Nephron progenitor cell (in vitro differentiated cells): ENCODE measurements at regions not wholly inside any gene's neighbourhood (a gene's known extent, or its start where the extent isn't known, plus 50 kb on each side); places are given as distances from the start of the nearest gene placed in this dataset.

Experiments used
- DNase-seq: peaks from one replicate; pipeline ENCODE4 v3.0.0; 2021
- H3K27ac Mint-ChIP-seq: 2 replicates; pipeline ENCODE4 v1.8.0; 2021; ENCODE audit warnings: mild to moderate bottlenecking, moderate library complexity, mixed read lengths
- H3K27me3 Mint-ChIP-seq: 2 replicates; pipeline ENCODE4 v1.8.0; 2021; ENCODE audit warnings: mild to moderate bottlenecking, low read depth, mixed read lengths; ENCODE audit not compliant: poor library complexity
- H3K36me3 Mint-ChIP-seq: 2 replicates; pipeline ENCODE4 v1.8.0; 2021; ENCODE audit warnings: low read depth, mixed read lengths
- H3K4me1 Mint-ChIP-seq: 2 replicates; pipeline ENCODE4 v1.8.0; 2021; ENCODE audit warnings: mixed read lengths
- H3K4me3 Mint-ChIP-seq: 2 replicates; pipeline ENCODE4 v1.8.0; 2021; ENCODE audit warnings: mild to moderate bottlenecking, moderate library complexity, mixed read lengths
- H3K9me3 Mint-ChIP-seq: 2 replicates; pipeline ENCODE4 v1.8.0; 2021; ENCODE audit warnings: mild to moderate bottlenecking, moderate library complexity, mixed read lengths
- CTCF ChIP-seq: fragments of 200-600 bp; sonication (generic); IDR thresholded peaks from 2 replicates; pipeline ENCODE4 v1.5.0; 2021; ENCODE audit warnings: antibody characterized with exemption

- peak; percentile 35 for DNase-seq
- Mint-ChIP-seq H3K4me3 (peak overlapping the region; percentile 61), H3K36me3 (no peaks in the 10 kb centered on the region), H3K4me1 (peaks cover 58% of the 10 kb centered on the region), H3K27me3 (peaks cover 11% of the 10 kb centered on the region), H3K9me3 (peaks cover 17% of the 10 kb centered on the region), H3K27ac (peak overlapping the region; percentile 95)
- no peak for TF ChIP-seq CTCF
Measured at GRCh38 chr12:4134448-4135263, 138.9 kb upstream of the CCND2 start.

GRCh38 chr12:4133636-4134447, 139.7 kb upstream of the CCND2 start:
- H3K27me3 Mint-ChIP-seq, result peaks cover 11% of the 10 kb centered on the region
- no peaks in the 10 kb centered on the region for H3K36me3 Mint-ChIP-seq
- peak overlapping the region; percentile 61 for H3K4me3 Mint-ChIP-seq
- no peak for DNase-seq
- no peak for TF ChIP-seq CTCF
- H3K9me3 Mint-ChIP-seq, result peaks cover 17% of the 10 kb centered on the region
- H3K27ac Mint-ChIP-seq, result peak overlapping the region; percentile 95
- H3K4me1 Mint-ChIP-seq, result peaks cover 58% of the 10 kb centered on the region

- DNase-seq, result no peak
- H3K4me1 Mint-ChIP-seq, result peaks cover 58% of the 10 kb centered on the region
- H3K27ac Mint-ChIP-seq, result peak overlapping the region; percentile 17
- TF ChIP-seq CTCF, result no peak
- H3K4me3 Mint-ChIP-seq, result no peak overlapping the region
- H3K27me3 Mint-ChIP-seq, result peaks cover 11% of the 10 kb centered on the region
- H3K9me3 Mint-ChIP-seq, result peaks cover 17% of the 10 kb centered on the region
- no peaks in the 10 kb centered on the region for H3K36me3 Mint-ChIP-seq
Measured at GRCh38 chr12:4133029-4133428, 140.5 kb upstream of the CCND2 start.

- Mint-ChIP-seq H3K9me3 (peaks cover 30% of the 10 kb centered on the region), H3K4me1 (peaks cover 60% of the 10 kb centered on the region), H3K27me3 (peaks cover 18% of the 10 kb centered on the region), H3K36me3 (peaks cover 6% of the 10 kb centered on the region), H3K4me3 (peak overlapping the region; percentile 2), H3K27ac (peak overlapping the region; percentile 82)
- no peak for TF ChIP-seq CTCF
- no peak for DNase-seq
Measured at GRCh38 chr12:4121506-4122020, 152.0 kb upstream of the CCND2 start.

- peaks cover 24% of the 10 kb centered on the region for H3K27me3 Mint-ChIP-seq
- DNase-seq, result no peak
- TF ChIP-seq CTCF, result no peak
- H3K27ac Mint-ChIP-seq, result no peak overlapping the region
- H3K4me1 Mint-ChIP-seq, result peaks cover 70% of the 10 kb centered on the region
- H3K36me3 Mint-ChIP-seq, result peaks cover 2% of the 10 kb centered on the region
- H3K4me3 Mint-ChIP-seq, result no peak overlapping the region
- peaks cover 22% of the 10 kb centered on the region for H3K9me3 Mint-ChIP-seq
Measured at GRCh38 chr12:4120316-4120917, 153.1 kb upstream of the CCND2 start.
